Activated CD4-positive, alpha-beta T cell treated with anti-CD3 and anti-CD28 coated beads, Interleukin-2, Interleukin-6, amounts not matched to agents 100 ng/mL and 50 ng/mL, durations not matched to agents 16 hours and 8 hours (primary cell): ENCODE measurements at regions not wholly inside any gene's neighbourhood (a gene's known extent, or its start where the extent isn't known, plus 50 kb on each side); places are given as distances from the start of the nearest gene placed in this dataset.
"Not testable (repeated sequence)": the region's sequence is repeated elsewhere in the genome, so short reads cannot be mapped to it uniquely, and the experiment has no call there.

Experiments
- DNase-seq: peaks from one replicate; pipeline ENCODE4 v3.0.0-alpha.2; 2020

- no peak for DNase-seq
These were observed 93.6 kb upstream of the MTAP start for GRCh38 chr9:21708856-21709255.

GRCh38 chr9:21709464-21710058, 92.9 kb upstream of the MTAP start:
- peak; percentile 75 for DNase-seq

- no peak for DNase-seq
These were observed 91.8 kb upstream of the MTAP start for GRCh38 chr9:21710548-21711191.

GRCh38 chr9:21711504-21711903, 90.9 kb upstream of the MTAP start:
- peak; percentile 12 for DNase-seq

GRCh38 chr9:21715408-21715807, 87.0 kb upstream of the MTAP start:
- no peak for DNase-seq

GRCh38 chr9:21720758-21721157, 81.7 kb upstream of the MTAP start:
- DNase-seq = no peak

- not testable (repeated sequence) for DNase-seq
These were observed 75.0 kb upstream of the MTAP start for GRCh38 chr9:21727411-21727810.

GRCh38 chr9:21728781-21729180, 73.7 kb upstream of the MTAP start:
- no peak for DNase-seq

GRCh38 chr9:21729648-21730047, 72.8 kb upstream of the MTAP start:
- no peak for DNase-seq

- no peak for DNase-seq
These were observed 71.5 kb upstream of the MTAP start for GRCh38 chr9:21730899-21731298.

GRCh38 chr9:21741151-21741550, 61.3 kb upstream of the MTAP start:
- DNase-seq = no peak

- no peak for DNase-seq
These were observed 58.1 kb upstream of the MTAP start for GRCh38 chr9:21744320-21744719.

- DNase-seq = no peak
These were observed 57.6 kb upstream of the MTAP start for GRCh38 chr9:21744841-21745240.

- no peak for DNase-seq
These were observed 55.9 kb upstream of the MTAP start for GRCh38 chr9:21746550-21746949.

- no peak for DNase-seq
These were observed 55.3 kb upstream of the MTAP start for GRCh38 chr9:21747175-21747574.

- no peak for DNase-seq
These were observed 52.3 kb upstream of the MTAP start for GRCh38 chr9:21750021-21750735.

- no peak for DNase-seq
These were observed 50.4 kb upstream of the MTAP start for GRCh38 chr9:21751998-21752397.
